Activated naive CD4-positive, alpha-beta T cell treated with anti-CD3 and anti-CD28 coated beads, Interleukin-2, amount 50 U/mL, for 72 hours (primary cell): ENCODE measurements at regions not wholly inside any gene's neighbourhood (a gene's known extent, or its start where the extent isn't known, plus 50 kb on each side); places are given as distances from the start of the nearest gene placed in this dataset.
"Not testable (repeated sequence)": the region's sequence is repeated elsewhere in the genome, so short reads cannot be mapped to it uniquely, and the experiment has no call there.

Source experiments
- ATAC-seq, 2 donors: fragments of 150-1000 bp; cut with Tn5 transposase; 2 replicates each; pipeline ENCODE4 v1.10.0; 2021; ENCODE audit warnings: mild to moderate bottlenecking in 2 of 2, moderate library complexity in 2 of 2
- DNase-seq, 2 donors: peaks; one replicate each; pipeline ENCODE4 v3.0.0; 2021 to 2022; ENCODE audit warnings: low spot score in 2 of 2
- H3K27ac Mint-ChIP-seq, 2 donors: one replicate each; pipeline ENCODE4 v1.8.0; 2022; ENCODE audit warnings: mild to moderate bottlenecking in 2 of 2, mixed read lengths in 2 of 2
- H3K36me3 Mint-ChIP-seq, 2 donors: one replicate each; pipeline ENCODE4 v1.8.0; 2022; ENCODE audit warnings: mixed read lengths in 2 of 2
- H3K9me3 Mint-ChIP-seq, 2 donors: one replicate each; pipeline ENCODE4 v1.8.0; 2022; ENCODE audit warnings: mixed read lengths in 2 of 2

- Mint-ChIP-seq H3K36me3 (no peaks in the 10 kb centered on the region), H3K27ac (no peak overlapping the region), H3K9me3 (no peaks in the 10 kb centered on the region)
- no peak for DNase-seq
- no peak for ATAC-seq
Observed at GRCh38 chr6:72457738-72458137, 164.1 kb upstream of the KCNQ5 start.

DNA sequence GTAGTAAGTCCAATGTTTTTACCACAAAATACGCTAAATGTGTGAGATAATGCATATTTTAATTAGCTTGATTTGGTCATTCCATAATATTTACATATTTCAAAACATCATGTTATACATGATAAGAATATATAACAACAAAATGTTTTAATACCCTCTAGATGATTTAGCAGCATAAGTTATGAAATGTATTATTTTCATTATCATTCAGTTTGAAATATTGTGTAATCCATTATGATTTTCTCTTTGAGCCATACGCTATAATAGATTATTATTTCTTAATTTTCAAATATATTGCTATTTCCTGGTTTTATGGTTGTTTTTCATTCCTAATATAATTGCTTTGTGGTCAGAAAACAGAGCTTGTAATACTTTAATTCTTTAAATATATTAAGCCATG lies 163.3 kb upstream of the KCNQ5 start:
- DNase-seq = no peak
- H3K9me3 Mint-ChIP-seq = no peaks in the 10 kb centered on the region
- no peaks in the 10 kb centered on the region for H3K36me3 Mint-ChIP-seq
- no peak for ATAC-seq
- no peak overlapping the region for H3K27ac Mint-ChIP-seq

DNA sequence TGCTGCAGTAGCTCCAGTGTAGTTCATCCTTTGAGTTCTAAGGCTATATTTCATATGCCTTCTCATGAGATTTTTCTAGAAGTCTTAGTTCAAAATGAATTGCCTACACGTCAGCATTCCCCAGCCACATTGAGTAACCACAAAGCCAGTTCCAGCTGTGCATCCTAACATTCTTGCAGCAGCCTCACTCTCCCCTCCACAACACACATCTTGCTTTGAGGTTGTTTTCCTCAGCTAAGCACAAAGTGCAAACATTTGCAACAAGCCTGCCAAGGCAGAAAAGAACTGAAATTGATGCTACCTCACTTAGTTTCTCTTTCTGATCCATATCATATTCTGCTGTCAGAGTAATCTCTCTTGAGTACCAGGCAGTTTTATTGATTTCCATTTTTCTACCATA lies 160.7 kb upstream of the KCNQ5 start:
- Mint-ChIP-seq H3K36me3 (no peaks in the 10 kb centered on the region), H3K9me3 (no peaks in the 10 kb centered on the region), H3K27ac (no peak overlapping the region)
- no peak for DNase-seq
- no peak for ATAC-seq

- DNase-seq (no peak), ATAC-seq (no peak)
- no peaks in the 10 kb centered on the region for H3K36me3 Mint-ChIP-seq
- H3K9me3 Mint-ChIP-seq = no peaks in the 10 kb centered on the region
- H3K27ac Mint-ChIP-seq = no peak overlapping the region
Observed at GRCh38 chr6:72464246-72464645, 157.6 kb upstream of the KCNQ5 start.

DNA sequence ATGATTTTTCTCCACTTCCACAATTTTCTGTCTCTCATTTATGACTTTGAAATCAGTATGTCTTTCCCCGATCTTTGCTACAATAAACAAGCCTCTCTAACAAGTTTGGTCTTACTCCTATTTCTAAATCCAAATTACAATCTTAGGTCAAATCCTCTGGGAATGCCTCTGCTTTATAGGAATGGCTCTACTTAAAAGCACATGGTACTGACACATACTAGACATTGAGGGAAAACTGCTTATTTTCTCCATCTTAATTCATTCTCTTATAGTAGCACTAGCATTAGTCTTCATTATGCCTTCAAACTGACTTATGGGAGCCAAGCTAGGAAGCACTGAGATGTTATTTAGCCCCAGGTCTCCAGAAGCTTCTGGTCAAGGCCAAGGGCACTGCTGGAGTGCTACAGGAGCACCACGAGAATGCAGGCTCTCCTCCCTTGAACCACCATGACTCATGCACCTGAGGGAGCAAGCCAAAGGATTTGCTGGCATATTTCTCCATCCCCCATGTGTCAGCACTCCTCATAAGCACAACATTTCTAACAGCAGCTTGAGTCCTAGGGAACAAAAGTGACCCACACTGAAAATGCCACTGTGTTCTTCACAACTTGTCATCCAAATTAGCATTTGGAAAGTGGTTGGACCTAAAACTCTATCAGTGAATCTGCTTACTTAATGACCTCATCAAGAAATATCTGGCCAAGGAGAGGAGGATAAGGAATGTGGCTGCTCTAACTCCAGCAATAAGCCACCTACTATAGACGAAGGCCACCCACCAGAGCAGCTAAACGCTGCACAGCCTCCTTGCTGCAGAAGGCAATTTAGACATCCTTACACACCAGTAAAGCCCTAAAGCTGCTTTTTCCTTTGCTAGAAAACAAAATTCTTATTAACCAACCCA lies 156.8 kb upstream of the KCNQ5 start:
- Mint-ChIP-seq H3K9me3 (no peaks in the 10 kb centered on the region), H3K36me3 (no peaks in the 10 kb centered on the region), H3K27ac (no peak overlapping the region)
- DNase-seq (no peak), ATAC-seq (no peak)

GRCh38 chr6:72466471-72466870 lies 155.4 kb upstream of the KCNQ5 start:
- no peak for DNase-seq
- H3K36me3 Mint-ChIP-seq = no peaks in the 10 kb centered on the region
- H3K9me3 Mint-ChIP-seq = no peaks in the 10 kb centered on the region
- ATAC-seq = no peak
- H3K27ac Mint-ChIP-seq = no peak overlapping the region

DNA sequence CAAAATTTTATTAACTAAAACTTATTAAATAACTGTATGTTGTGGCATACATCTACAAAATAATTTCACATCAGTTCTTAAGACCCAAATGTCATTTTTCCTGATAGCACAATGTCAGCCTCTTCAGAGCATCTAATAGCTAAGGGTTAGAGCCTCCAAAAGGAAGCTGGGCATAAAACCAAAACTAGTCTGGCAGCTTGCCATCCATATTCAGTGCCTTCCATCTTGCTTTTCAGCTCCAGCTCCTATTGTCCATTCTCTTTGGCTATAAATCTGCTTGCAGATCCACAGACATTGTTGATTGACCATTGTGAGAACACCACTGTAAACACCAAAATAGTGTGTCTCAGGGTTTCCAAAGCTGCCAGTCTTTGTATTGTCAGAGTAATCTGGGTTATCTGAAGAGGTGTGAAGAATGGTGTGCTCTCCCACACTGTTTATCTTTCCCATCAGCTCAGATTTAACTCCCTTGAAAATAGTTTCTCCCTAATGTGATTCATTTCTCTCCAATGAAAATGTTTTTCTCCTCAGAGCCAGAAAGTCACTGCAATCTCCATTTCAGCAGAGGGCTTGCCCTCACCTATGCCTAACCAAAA lies 154.8 kb upstream of the KCNQ5 start:
- ATAC-seq = no peak
- no peaks in the 10 kb centered on the region for H3K36me3 Mint-ChIP-seq
- no peaks in the 10 kb centered on the region for H3K9me3 Mint-ChIP-seq
- H3K27ac Mint-ChIP-seq = no peak overlapping the region
- DNase-seq = no peak

GRCh38 chr6:72469406-72469983 lies 152.4 kb upstream of the KCNQ5 start:
- not testable (repeated sequence) for DNase-seq, H3K27ac Mint-ChIP-seq, H3K9me3 Mint-ChIP-seq, ATAC-seq, H3K36me3 Mint-ChIP-seq

DNA sequence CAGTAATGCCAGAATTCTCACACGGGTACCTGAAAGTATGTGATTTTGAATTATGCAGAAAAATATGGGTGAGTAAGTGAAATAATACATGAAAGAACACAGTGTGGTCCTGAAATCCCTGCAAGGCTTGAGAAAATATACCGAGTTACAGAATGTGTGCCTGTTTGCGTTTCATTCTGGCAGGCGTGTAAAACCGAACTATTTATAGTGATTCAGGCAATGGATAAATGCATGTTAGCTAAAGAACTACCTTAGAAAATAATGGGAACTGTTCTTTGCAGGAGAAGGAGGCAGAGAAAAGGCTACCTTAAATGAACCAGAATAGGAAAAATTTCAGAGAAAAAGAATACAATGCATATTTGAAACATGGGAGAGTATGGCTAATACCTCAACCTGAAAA lies 145.8 kb upstream of the KCNQ5 start:
- H3K27ac Mint-ChIP-seq = no peak overlapping the region
- no peaks in the 10 kb centered on the region for H3K9me3 Mint-ChIP-seq
- ATAC-seq = no peak
- DNase-seq = no peak
- no peaks in the 10 kb centered on the region for H3K36me3 Mint-ChIP-seq

DNA sequence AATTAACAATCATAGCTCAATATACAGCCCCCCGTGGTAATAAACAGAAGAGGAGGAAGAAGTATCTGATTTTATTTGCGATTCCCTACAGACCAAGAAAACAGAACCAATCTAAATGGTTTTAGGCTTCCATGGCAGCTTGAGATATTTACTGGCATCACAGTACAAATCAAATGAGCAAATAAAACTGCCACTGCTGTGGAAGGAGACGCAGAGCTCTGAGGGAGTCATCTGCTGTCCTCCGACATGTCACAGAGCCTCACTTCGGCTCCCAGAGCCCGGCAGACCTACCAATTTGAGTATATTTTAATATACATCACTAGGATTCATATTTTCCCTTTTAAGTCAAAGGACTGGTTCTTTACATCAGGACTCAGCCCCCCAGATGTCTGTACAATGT lies 145.2 kb upstream of the KCNQ5 start:
- Mint-ChIP-seq H3K27ac (no peak overlapping the region), H3K9me3 (no peaks in the 10 kb centered on the region), H3K36me3 (no peaks in the 10 kb centered on the region)
- ATAC-seq (no peak), DNase-seq (no peak)

GRCh38 chr6:72495441-72495840 lies 126.4 kb upstream of the KCNQ5 start:
- no peak for ATAC-seq
- Mint-ChIP-seq H3K36me3 (no peaks in the 10 kb centered on the region), H3K9me3 (no peaks in the 10 kb centered on the region), H3K27ac (no peak overlapping the region)
- DNase-seq = no peak

DNA sequence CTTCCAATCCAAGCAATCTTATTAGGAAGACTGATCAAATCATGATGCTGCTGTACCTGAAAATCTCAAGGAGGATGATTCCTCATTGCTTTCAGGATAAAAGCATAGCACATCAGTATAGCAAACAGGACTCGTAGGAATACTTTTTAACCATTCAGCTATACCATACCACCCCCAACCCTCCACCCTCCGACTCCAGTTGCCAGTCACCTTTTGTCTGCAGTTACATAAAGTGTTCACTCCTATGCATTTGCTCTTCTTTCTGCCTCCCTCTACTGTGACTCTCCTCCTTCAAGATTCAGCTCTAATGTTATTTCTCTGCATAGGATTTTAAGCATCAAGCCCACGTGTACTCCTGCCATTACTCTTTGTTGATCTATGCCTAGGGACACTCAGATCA lies 124.7 kb upstream of the KCNQ5 start:
- no peaks in the 10 kb centered on the region for H3K36me3 Mint-ChIP-seq
- no peaks in the 10 kb centered on the region for H3K9me3 Mint-ChIP-seq
- ATAC-seq (no peak), DNase-seq (no peak)
- H3K27ac Mint-ChIP-seq = no peak overlapping the region

- Mint-ChIP-seq H3K9me3 (no peaks in the 10 kb centered on the region), H3K27ac (no peak overlapping the region), H3K36me3 (no peaks in the 10 kb centered on the region)
- DNase-seq = no peak
- no peak for ATAC-seq
Observed at GRCh38 chr6:72500669-72501068, 121.2 kb upstream of the KCNQ5 start.

DNA sequence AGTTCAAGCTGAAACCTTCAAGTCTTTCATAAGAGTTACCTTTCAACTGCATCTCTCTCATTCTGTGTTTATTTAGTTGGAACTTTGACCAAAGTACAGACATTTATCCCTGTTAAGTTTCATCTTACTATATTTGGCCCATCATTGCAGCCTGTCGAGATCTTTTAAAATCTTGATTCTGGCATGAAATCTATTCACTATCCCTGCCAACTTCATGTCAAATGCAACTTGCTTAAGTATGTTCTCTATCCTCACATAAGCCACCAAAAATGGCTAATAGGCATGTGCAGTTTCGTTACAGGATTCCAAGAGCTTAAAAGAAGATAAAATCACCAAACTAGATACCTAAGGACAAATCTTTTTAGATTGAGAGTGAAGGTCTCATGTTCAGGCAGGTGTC lies 117.5 kb upstream of the KCNQ5 start:
- no peak for ATAC-seq
- H3K9me3 Mint-ChIP-seq = no peaks in the 10 kb centered on the region

GRCh38 chr6:72505446-72505845 lies 116.4 kb upstream of the KCNQ5 start:
- no peaks in the 10 kb centered on the region for H3K9me3 Mint-ChIP-seq
- no peak for DNase-seq
- no peak for ATAC-seq
- no peaks in the 10 kb centered on the region for H3K36me3 Mint-ChIP-seq
- H3K27ac Mint-ChIP-seq = no peak overlapping the region

More for the DNA sequence above, 117.5 kb upstream of the KCNQ5 start:
- Mint-ChIP-seq H3K36me3 (no peaks in the 10 kb centered on the region), H3K27ac (no peak overlapping the region)
- DNase-seq = no peak

- Mint-ChIP-seq H3K9me3 (no peaks in the 10 kb centered on the region), H3K27ac (no peak overlapping the region), H3K36me3 (no peaks in the 10 kb centered on the region)
- ATAC-seq = no peak
- DNase-seq = no peak
Observed at GRCh38 chr6:72519871-72520270, 102.0 kb upstream of the KCNQ5 start.

DNA sequence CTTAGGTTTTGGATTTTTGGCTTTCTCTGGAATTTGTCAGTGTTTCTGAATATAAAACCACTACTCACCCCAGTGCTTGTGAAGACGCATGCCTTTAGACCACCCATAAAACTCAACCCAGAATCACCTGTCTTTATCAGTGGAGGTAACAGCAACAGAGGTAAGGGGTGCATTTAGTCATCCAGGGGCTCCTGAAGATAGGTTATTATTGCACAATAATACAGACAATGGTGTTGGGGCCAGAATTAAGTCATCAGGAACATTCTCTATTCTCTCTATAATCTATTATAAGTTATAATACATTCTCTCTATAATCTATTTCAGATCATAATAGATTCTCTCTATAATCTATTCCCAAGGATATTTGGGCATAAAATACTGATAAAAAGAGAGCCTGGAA lies 100.2 kb upstream of the KCNQ5 start:
- DNase-seq = no peak
- Mint-ChIP-seq H3K27ac (no peak overlapping the region), H3K36me3 (no peaks in the 10 kb centered on the region), H3K9me3 (no peaks in the 10 kb centered on the region)
- no peak for ATAC-seq

DNA sequence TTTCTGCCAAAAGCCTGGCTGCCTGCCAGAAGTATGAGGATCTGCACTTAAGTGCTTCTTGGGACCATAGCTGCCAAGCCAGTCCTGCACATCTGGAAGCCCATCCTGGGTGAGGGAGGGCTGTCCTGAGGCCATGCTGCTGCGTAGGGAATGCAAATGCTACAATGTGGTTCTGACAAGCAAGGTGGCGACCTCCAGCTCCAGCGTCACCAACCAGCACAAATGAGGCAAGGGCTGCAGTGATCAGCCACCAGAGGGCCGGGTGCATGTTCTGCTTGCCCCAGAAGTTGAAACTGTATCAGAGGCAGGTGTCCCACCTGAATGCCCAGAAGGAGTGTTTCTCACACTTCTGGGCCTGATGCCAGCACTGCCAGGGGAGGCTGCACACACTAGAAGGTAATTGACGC lies 99.1 kb upstream of the KCNQ5 start:
- no peak overlapping the region for H3K27ac Mint-ChIP-seq
- no peaks in the 10 kb centered on the region for H3K9me3 Mint-ChIP-seq
- ATAC-seq = no peak
- no peaks in the 10 kb centered on the region for H3K36me3 Mint-ChIP-seq
- DNase-seq = peak in 1 of 2 donors; percentile 4
